ENCODE measurements at regions not wholly inside any gene's neighbourhood (a gene's known extent, or its start where the extent isn't known, plus 50 kb on each side); places are given as distances from the start of the nearest gene placed in this dataset.
"Not testable (repeated sequence)": the region's sequence is repeated elsewhere in the genome, so short reads cannot be mapped to it uniquely, and the experiment has no call there.

GRCh38 chr7:53087274-53087673 lies 51.8 kb downstream of the POM121L12 start:
- DNase-seq: no peak

- no peak for DNase-seq
Observed at GRCh38 chr7:53094191-53094590, 58.8 kb downstream of the POM121L12 start.

- no peak for DNase-seq
Observed at GRCh38 chr7:53094827-53095226, 59.4 kb downstream of the POM121L12 start.

DNA sequence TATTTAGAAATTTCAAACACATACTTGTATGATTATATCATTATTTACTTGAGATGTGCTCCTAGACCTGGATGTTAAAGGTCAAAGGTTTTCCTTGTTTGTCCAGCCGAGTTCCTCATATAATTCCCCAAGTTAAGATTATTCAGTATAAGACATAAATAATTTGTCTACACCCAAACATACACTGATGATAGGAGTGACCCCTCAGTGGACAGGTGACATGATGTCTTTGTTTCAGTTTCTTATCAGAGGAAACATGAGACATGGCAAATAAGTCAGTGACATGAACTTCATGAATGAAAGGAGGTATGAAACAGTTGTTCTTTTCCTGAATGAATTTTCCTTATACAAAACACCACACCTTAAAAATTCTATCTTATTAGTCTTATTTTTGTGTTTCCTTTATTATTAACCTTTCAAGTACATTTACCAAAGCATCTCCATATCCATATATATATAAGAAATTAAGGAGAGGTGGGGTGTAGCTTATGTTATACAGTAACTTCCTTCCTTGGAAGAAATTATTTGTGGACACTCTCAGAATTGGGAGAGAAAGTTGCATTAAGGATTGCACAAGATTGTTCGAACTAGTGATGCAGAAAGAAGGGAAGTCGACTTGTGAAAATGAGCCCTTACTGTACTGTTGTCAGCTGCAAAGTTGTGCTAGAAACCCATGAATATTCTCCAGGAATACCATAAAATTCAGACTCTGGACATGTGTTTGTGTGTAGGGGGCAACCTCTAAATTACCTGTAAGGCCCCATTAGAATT lies 60.5 kb downstream of the POM121L12 start:
- no peak for DNase-seq

- DNase-seq: no peak
Observed at GRCh38 chr7:53100091-53100490, 64.7 kb downstream of the POM121L12 start.

- no peak for DNase-seq
Observed at GRCh38 chr7:53101026-53101425, 65.6 kb downstream of the POM121L12 start.

DNA sequence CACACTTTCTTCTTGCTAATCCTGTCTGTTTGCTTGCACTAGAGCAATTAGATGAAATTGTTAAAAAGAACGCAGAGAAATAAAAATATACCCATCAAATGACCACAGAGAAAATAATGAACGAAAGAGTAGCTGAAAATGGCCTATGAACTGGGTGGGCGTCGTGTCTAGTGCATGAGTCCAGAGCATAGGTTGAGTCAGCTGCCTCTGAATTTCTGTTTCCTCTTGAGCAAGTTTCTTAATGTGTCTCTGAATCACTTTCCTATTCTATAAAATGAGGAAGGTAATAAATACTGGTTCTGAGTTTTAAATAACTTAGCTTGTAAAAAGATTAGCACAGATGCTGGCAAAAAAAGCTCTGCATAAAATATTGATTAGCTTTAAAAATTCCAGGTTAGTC lies 75.0 kb downstream of the POM121L12 start:
- no peak for DNase-seq

- DNase-seq: no peak
Observed at GRCh38 chr7:53111031-53111430, 75.6 kb downstream of the POM121L12 start.

DNA sequence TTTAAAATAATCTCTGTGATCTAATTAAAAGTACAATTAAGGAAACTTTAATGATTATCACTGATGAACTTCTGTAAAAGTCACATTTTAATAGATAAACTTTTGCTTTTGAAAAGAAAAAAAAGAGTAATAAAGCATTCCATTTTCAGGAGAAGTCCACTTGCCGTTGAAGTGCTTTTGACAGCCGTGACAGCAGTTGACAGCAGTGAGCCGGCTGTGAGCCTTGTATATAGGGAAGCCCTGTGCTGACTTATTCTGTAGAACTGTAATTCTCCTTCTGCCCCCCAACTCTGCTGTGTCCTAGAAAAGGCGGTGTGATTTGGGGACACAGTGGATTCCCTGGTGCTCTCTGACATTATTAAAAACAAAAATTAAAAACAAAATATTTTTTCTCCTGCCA lies 78.0 kb downstream of the POM121L12 start:
- no peak for DNase-seq

DNA sequence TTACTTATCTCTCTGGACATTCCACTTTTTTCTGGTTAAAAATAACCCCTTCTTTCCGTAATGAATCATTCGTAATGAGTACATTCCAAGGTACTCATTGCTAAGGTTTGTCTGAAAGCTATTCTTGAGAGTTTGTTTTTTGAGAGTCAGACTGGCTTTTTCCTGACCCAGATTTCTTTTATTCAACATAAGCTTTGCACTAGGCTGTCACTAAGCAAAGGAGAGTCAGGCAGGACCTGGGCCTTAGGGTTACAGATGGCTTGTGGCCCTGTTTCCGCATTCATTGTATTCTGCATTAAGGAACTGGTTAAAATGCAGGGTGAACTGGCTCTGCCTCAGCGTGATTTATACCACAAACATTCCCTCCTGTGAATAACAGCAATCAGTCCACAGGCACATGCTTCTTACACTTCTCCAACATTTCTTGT lies 84.1 kb downstream of the POM121L12 start:
- no peak for DNase-seq

DNA sequence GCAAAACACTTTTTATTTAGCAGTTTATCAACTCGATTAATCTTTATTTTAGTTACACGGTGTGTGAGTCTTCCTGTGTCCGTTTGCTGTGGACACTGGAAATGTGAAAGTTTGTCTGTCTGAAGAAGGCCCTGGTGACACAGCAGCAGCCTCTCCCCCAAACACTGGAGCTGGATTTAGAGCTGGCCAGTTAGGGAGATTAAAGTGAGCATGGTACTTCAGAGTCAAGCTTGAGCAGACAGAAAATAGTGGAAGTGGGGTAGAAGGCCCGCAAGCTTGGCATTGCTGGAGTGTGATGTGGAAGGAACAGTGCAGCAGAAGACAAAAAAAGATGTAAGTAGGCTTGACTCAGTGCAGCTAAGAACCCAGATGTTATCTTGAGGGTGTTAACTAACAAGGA lies 85.9 kb downstream of the POM121L12 start:
- DNase-seq: no peak

GRCh38 chr7:53131697-53132096 lies 96.3 kb downstream of the POM121L12 start:
- no peak for DNase-seq

- DNase-seq: no peak
Observed at GRCh38 chr7:53151496-53151895, 116.1 kb downstream of the POM121L12 start.

- not testable (repeated sequence) for DNase-seq
Observed at GRCh38 chr7:53187184-53187583, 151.8 kb downstream of the POM121L12 start.

- no peak for DNase-seq
Observed at GRCh38 chr7:53191191-53191695, 155.8 kb downstream of the POM121L12 start.

GRCh38 chr7:53191836-53192443 lies 156.5 kb downstream of the POM121L12 start:
- no peak for DNase-seq

DNA sequence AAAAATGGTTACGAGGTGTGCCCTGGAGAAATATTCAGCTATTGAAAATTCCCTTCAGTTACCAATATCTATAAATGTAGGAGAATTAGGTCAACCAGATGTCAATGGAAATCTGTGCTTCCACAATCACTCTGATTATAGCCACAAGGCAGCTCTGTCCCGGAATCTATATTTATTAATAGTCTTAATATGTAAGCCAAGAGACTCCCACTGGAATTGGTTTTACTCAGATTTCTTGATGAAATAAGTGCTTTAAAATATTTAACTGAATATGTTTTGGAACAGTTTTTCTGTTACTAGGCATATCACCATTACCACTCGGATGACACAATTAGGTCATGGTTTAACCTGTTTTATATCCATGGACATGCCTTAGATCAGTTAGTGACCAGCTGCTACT lies 169.6 kb downstream of the POM121L12 start:
- no peak for DNase-seq

- no peak for DNase-seq
Observed at GRCh38 chr7:53209129-53209528, 173.7 kb downstream of the POM121L12 start.

DNA sequence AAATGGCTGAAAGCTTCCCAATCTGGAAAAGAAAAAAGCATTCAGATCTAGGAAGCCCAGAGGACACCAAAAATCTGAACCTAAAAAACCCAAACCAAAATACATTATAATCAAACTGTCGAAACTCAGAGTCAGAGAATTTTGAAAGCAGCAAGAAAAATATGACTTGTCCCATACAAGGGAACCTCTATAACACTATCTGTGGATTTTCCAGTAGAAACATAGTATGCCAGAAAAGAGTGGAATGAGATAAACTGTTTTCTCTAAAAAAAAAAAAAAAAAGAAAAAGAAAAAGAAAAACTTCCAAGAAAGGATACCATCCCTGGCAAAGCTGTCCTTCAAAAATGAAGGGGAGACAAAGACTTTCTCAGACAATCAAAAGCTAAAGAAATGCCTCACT lies 179.0 kb downstream of the POM121L12 start:
- DNase-seq: no peak

DNA sequence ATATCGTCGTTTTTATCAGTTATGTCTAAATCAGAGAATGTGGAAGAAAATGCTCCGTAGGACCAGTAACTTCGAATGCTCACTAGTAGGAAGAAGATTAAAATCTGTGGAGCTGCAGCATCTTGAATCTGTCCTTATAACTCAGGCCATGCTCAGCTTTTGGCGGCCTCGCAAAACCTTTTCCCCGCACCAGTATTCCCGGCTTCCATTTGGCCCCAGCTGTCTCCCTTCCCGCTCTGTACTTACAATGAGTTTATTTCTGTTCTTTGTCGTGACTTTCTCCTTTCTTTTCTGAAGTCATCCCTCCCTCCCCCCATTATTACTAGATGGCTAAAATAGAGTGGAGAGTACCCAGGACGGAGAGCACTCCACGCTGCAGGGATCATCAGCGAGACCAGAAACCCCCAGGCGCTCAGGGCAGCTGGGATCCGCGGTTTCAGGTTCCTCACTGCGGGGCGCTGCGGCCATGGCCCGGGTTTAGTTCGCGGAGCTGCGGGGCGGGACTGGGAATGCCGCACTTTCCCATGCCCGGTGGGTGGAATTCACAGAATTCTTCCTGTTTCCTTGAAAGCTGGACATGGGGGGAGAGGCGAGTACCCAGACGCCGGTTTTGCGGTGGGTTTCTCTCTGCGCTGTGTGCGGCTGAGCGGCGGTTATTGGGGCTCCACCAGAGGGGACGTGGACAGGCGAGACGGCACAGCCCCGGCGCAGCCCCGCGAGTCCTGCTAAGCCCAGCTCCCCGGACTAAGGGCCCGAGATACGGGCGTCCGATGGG lies 183.5 kb downstream of the POM121L12 start:
- DNase-seq: no peak

DNA sequence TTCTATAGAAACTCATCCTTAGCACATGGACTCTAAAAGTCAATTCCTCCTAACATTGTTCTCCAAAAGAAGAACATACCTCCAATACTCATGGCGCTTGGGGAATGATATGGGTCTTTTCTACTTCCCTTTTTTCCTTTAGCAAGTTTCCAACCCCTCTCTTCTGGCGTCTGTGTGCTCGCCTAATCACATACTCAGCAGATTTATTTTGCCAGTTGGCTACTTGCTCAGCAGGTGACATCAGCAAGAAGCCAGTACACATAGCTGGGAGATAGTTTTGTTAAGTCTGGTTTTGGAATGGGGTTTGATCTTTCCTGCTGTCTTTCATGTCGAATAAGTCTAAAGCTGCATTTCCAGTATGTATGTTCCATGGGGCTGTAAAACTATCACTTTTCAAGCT lies 193.8 kb downstream of the POM121L12 start:
- no peak for DNase-seq

DNA sequence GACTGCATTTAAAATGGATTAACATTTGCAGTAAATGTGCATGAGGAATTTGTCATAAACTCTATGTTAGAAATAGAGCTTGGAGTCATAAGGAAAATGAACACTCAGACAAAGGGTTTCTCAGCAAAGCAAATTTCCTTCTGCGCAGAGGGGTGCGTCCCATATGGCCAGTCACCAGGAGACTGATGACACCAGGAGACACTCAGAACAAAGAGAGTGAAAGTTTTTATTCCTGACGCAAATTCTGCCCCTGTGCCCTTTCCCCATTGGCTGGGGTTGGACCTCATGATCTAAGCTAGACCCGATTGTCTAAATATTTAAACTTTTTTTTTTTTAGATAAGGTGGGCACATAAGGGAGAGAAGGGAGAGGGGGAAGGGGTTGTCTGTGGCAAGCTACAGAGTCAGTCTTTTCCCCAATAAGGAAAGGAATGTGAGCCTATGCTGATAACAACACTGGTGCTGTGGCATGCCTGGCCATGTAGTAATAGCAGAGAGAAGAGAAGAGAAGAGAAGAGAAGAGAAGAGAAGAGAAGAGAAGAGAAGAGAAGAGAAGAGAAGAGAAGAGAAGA lies 202.0 kb downstream of the POM121L12 start:
- DNase-seq: no peak

GRCh38 chr7:53238021-53238605 lies 202.7 kb downstream of the POM121L12 start:
- no peak for DNase-seq

All from NCI-H1048 (cell line).